D721Med (cell line): ENCODE measurements at regions not wholly inside any gene's neighbourhood (a gene's known extent, or its start where the extent isn't known, plus 50 kb on each side); places are given as distances from the start of the nearest gene placed in this dataset.

ENCODE experiments used
- DNase-seq: peaks from one replicate; pipeline ENCODE4 v3.0.0; 2011; ENCODE audit warnings: low spot score; ENCODE audit not compliant: insufficient read length
- FAIRE-seq: peaks from 2 replicates; lab custom pipeline; 2011; peaks lifted over from hg19 to GRCh38; lab: Jason Lieb, UNC
- CTCF ChIP-seq: IDR thresholded peaks from 2 replicates; pipeline ENCODE4 v1.5.1; 2012; ENCODE audit warnings: mild to moderate bottlenecking, control low read depth; ENCODE audit not compliant: insufficient read depth; ENCODE audit errors: missing control alignments

GRCh38 chr3:64464955-64465354, 222.8 kb downstream of the ADAMTS9 start:
- DNase-seq, result no peak
- no peak for TF ChIP-seq CTCF
- no peak for FAIRE-seq

DNA sequence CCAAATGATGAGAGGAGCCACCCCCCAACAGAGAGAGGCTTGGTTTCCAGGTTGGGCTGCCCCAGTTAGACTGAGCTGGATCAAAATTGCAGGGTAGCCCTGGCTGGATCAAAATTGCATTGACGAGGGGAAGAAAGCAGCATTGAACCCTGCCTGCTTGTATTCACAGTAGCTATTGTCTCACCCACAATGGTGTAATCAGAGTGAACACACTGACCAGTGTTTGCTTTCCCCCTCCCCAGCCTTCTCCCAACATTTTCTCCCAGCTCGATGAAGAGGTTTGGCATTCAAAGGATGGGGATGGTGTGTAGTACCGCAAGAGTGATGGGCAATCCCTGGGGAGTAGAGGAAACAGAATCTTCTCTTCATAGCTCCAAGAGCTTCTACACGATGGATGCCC, 223.8 kb downstream of the ADAMTS9 start:
- no peak for FAIRE-seq
- TF ChIP-seq CTCF, result no peak
- DNase-seq, result no peak

- DNase-seq, result no peak
- FAIRE-seq, result no peak
- TF ChIP-seq CTCF, result no peak
Observed at GRCh38 chr3:64462203-64462602, 225.6 kb downstream of the ADAMTS9 start.

- peak; percentile 55 for FAIRE-seq
- no peak for TF ChIP-seq CTCF
- no peak for DNase-seq
Observed at GRCh38 chr3:64460877-64461276, 226.9 kb downstream of the ADAMTS9 start.

GRCh38 chr3:64460141-64460730, 227.6 kb downstream of the ADAMTS9 start:
- DNase-seq (no peak), FAIRE-seq (no peak)
- TF ChIP-seq CTCF, result no peak

GRCh38 chr3:64459711-64460110, 228.1 kb downstream of the ADAMTS9 start:
- no peak for FAIRE-seq
- no peak for TF ChIP-seq CTCF
- DNase-seq, result no peak

DNA sequence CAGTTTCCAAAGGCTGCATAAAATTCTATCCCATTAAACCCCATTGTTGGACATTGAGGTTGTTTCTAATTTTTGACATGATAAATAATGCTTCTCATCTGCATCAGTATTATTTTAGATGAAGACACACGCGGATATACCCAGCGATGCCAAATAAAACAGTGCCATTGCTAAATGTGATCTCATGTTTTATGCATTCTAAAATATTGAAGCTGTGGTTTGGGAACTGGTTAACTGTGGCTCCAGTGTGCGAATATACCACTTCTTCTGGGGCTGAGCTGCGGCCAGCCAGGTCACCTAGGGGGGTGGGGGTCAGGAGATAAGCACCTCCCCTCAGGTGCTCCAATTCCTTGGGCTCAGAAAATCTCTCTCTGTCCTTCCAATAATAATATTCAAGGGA, 230.0 kb downstream of the ADAMTS9 start:
- DNase-seq (no peak), FAIRE-seq (no peak)
- no peak for TF ChIP-seq CTCF
